ENCODE measurements at regions not wholly inside any gene's neighbourhood (a gene's known extent, or its start where the extent isn't known, plus 50 kb on each side); places are given as distances from the start of the nearest gene placed in this dataset.

GRCh38 chr5:88519066-88519465 is 250.4 kb upstream of the TMEM161B start:
- H2AFZ ChIP-seq (ENCODE audit: low read length): no peak overlapping the region
- no peaks in the 10 kb centered on the region for H3F3A ChIP-seq (ENCODE audit: insufficient read depth, low read length)
- H3K27ac ChIP-seq (ENCODE audit: low read depth, low read length, poor library complexity, severe bottlenecking): no peak overlapping the region
- H3K4me2 ChIP-seq (ENCODE audit: low read length): no peak overlapping the region
- H3K4me1 ChIP-seq (ENCODE audit: insufficient read depth, low read length, severe bottlenecking): no peaks in the 10 kb centered on the region
- TF ChIP-seq EZH2 (IDR thresholded peaks at IDR 0.05; ENCODE audit: borderline replicate concordance, low read length): no peak
- TF ChIP-seq, protein P1, sequence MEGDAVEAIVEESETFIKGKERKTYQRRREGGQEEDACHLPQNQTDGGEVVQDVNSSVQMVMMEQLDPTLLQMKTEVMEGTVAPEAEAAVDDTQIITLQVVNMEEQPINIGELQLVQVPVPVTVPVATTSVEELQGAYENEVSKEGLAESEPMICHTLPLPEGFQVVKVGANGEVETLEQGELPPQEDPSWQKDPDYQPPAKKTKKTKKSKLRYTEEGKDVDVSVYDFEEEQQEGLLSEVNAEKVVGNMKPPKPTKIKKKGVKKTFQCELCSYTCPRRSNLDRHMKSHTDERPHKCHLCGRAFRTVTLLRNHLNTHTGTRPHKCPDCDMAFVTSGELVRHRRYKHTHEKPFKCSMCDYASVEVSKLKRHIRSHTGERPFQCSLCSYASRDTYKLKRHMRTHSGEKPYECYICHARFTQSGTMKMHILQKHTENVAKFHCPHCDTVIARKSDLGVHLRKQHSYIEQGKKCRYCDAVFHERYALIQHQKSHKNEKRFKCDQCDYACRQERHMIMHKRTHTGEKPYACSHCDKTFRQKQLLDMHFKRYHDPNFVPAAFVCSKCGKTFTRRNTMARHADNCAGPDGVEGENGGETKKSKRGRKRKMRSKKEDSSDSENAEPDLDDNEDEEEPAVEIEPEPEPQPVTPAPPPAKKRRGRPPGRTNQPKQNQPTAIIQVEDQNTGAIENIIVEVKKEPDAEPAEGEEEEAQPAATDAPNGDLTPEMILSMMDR (IDR thresholded peaks at IDR 0.05; ENCODE audit: low read length): no peak
- H3K79me2 ChIP-seq (ENCODE audit: insufficient read depth, low read length): no peaks in the 10 kb centered on the region
- no peak overlapping the region for H3K4me3 ChIP-seq (ENCODE audit: low read depth, low read length, poor library complexity, severe bottlenecking)
- no peak overlapping the region for H3K9ac ChIP-seq (ENCODE audit: low read length)
- no peaks in the 10 kb centered on the region for H3K9me2 ChIP-seq (ENCODE audit: low read depth, low read length)
- H3K27me3 ChIP-seq (ENCODE audit: insufficient read depth, low read length): no peaks in the 10 kb centered on the region
- H4K20me1 ChIP-seq (ENCODE audit: insufficient read depth, low read length): no peaks in the 10 kb centered on the region
- no peaks in the 10 kb centered on the region for H3K36me3 ChIP-seq (ENCODE audit: insufficient read depth, low read length)
- H3K9me3 ChIP-seq (ENCODE audit: low read length): no peaks in the 10 kb centered on the region

DNA sequence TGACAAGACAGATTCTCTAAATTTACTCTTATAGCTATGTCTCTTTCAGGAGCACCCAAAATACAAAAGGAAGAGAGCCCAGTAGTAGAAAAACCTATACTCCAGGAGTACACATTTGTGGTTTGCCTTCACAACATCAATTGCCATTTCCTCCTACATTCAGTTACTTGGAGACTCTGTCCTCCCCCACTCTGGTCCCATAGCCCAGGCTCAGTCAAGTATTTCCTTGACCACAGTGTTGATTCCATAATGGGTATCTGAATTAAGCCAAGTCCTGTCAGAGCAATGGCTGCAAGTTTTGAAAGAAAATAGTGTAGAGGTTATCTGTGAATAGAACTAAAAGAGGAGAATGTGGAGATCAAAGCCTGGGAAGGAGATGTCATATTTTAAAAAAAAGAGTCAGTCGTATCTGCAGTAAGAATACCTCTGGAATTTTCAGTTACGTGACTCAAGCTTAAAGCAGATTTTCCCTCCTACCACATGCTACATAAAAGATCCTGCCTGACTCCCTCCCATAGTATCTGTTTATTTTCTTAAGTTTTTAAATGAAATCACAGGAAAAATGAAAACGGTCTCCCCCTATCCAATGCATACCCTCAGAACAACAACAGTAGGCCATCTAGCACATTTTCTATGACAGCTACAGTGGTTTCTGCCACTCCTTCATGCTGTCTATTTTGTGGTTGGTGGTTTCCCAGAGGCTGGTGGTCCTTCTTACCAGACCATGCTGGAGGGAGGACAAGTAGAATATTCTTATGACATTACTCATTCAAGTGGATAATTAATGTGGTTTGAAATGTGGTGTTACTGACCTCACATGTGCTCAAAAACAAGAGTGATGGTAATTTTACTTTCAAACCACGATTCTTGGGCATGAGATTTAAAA is 249.7 kb upstream of the TMEM161B start:
- Histone ChIP-seq H4K20me1 (ENCODE audit: insufficient read depth, low read length) (no peaks in the 10 kb centered on the region), H3K4me3 (ENCODE audit: low read depth, low read length, poor library complexity, severe bottlenecking) (no peak overlapping the region), H3K9me2 (ENCODE audit: low read depth, low read length) (no peaks in the 10 kb centered on the region), H3K27ac (ENCODE audit: low read depth, low read length, poor library complexity, severe bottlenecking) (no peak overlapping the region), H3K27me3 (ENCODE audit: insufficient read depth, low read length) (no peaks in the 10 kb centered on the region), H3K4me1 (ENCODE audit: insufficient read depth, low read length, severe bottlenecking) (no peaks in the 10 kb centered on the region), H3K9me3 (ENCODE audit: low read length) (no peaks in the 10 kb centered on the region), H2AFZ (ENCODE audit: low read length) (no peak overlapping the region), H3K36me3 (ENCODE audit: insufficient read depth, low read length) (no peaks in the 10 kb centered on the region), H3F3A (ENCODE audit: insufficient read depth, low read length) (no peaks in the 10 kb centered on the region), H3K79me2 (ENCODE audit: insufficient read depth, low read length) (no peaks in the 10 kb centered on the region), H3K9ac (ENCODE audit: low read length) (no peak overlapping the region), H3K4me2 (ENCODE audit: low read length) (no peak overlapping the region)
- TF ChIP-seq, protein P1 (IDR thresholded peaks at IDR 0.05; ENCODE audit: low read length): no peak
- TF ChIP-seq EZH2 (IDR thresholded peaks at IDR 0.05; ENCODE audit: borderline replicate concordance, low read length): no peak

DNA sequence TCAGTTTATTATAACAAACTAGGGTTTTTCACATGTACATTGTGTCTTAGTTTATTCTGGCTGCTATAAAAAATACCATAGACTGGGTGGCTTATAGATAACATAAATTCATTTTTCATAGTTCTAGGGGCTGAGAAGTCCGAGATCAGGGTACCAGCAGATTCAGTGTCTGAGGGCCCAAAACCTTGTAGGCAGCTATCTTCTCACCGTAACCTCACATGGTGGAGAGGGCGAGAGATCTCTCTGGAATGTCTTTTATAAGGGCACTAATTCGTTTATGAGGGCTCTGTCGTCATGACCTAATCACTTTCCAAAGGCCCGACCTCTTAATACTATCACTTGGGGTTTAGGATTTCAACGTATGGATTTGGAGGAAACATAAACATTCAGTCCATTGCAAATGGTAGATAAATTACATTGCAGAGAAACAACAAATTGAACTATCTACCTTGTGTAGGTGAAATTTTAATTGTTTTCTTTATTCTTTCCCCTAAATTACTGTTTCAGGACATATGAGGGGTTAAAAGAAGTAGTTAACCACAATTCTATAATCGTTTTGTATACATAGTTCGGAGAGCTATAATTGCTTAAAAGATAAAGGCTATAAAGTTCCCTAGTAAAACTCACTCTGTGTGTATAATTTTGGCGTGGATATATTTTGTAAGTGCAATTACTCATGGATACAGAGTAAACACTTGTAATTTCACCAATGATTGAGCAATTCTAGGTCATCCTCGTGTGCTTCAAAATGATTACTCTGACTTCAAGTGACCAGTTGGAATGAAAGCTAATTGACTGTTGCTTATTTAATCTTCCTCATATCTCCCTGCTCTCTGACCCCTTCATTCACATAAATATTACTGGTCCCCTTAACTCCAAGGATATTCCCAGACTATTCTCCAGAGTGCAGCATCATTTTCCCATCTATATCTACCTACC is 247.5 kb upstream of the TMEM161B start:
- Histone ChIP-seq H3K27me3 (ENCODE audit: insufficient read depth, low read length) (no peaks in the 10 kb centered on the region), H3K4me1 (ENCODE audit: insufficient read depth, low read length, severe bottlenecking) (no peaks in the 10 kb centered on the region)
- no peak for TF ChIP-seq EZH2 (IDR thresholded peaks at IDR 0.05; ENCODE audit: borderline replicate concordance, low read length)
- TF ChIP-seq, protein P1 (IDR thresholded peaks at IDR 0.05; ENCODE audit: low read length): no peak

More for the DNA sequence above, 247.5 kb upstream of the TMEM161B start:
- no peaks in the 10 kb centered on the region for H3K9me3 ChIP-seq (ENCODE audit: low read length)
- no peaks in the 10 kb centered on the region for H3K79me2 ChIP-seq (ENCODE audit: insufficient read depth, low read length)
- H3K4me3 ChIP-seq (ENCODE audit: low read depth, low read length, poor library complexity, severe bottlenecking): no peak overlapping the region
- H3F3A ChIP-seq (ENCODE audit: insufficient read depth, low read length): no peaks in the 10 kb centered on the region
- no peaks in the 10 kb centered on the region for H3K9me2 ChIP-seq (ENCODE audit: low read depth, low read length)
- H3K4me2 ChIP-seq (ENCODE audit: low read length): no peak overlapping the region
- H2AFZ ChIP-seq (ENCODE audit: low read length): no peak overlapping the region
- H3K27ac ChIP-seq (ENCODE audit: low read depth, low read length, poor library complexity, severe bottlenecking): no peak overlapping the region
- H3K36me3 ChIP-seq (ENCODE audit: insufficient read depth, low read length): no peaks in the 10 kb centered on the region
- no peaks in the 10 kb centered on the region for H4K20me1 ChIP-seq (ENCODE audit: insufficient read depth, low read length)
- H3K9ac ChIP-seq (ENCODE audit: low read length): no peak overlapping the region

Data from OCI-LY1 (cell line).